Activated T-cell treated with anti-CD3 and anti-CD28 coated beads, Interleukin-2, amount 50 U/mL, for 72 hours (primary cell): ENCODE measurements at regions not wholly inside any gene's neighbourhood (a gene's known extent, or its start where the extent isn't known, plus 50 kb on each side); places are given as distances from the start of the nearest gene placed in this dataset.

Experiments used
- ATAC-seq, 2 donors: fragments of 150-1000 bp; cut with Tn5 transposase; replicated peaks in 1 of 2; 2 replicates each; pipeline ENCODE4 v1.10.0; 2021; ENCODE audit warnings: moderate library complexity in 2 of 2, mild to moderate bottlenecking in 1 of 2
- DNase-seq, 2 donors: peaks; one replicate each; pipeline ENCODE4 v3.0.0; 2021 to 2022; ENCODE audit warnings: mixed read lengths in 1 of 2
- H3K27ac Mint-ChIP-seq: one replicate; pipeline ENCODE4 v1.8.0; 2022; ENCODE audit warnings: mild to moderate bottlenecking, moderate library complexity, mixed read lengths
- H3K27me3 Mint-ChIP-seq: one replicate; pipeline ENCODE4 v1.8.0; 2022; ENCODE audit warnings: low read depth, mixed read lengths
- H3K36me3 Mint-ChIP-seq, 2 donors: one replicate each; pipeline ENCODE4 v1.8.0; 2022; ENCODE audit warnings: mixed read lengths in 2 of 2, mild to moderate bottlenecking in 1 of 2; ENCODE audit not compliant: insufficient read depth in 2 of 2
- H3K4me1 Mint-ChIP-seq: one replicate; pipeline ENCODE4 v1.8.0; 2022; ENCODE audit warnings: low read depth, mixed read lengths
- H3K4me3 Mint-ChIP-seq, 2 donors: one replicate each; pipeline ENCODE4 v1.8.0; 2022; ENCODE audit warnings: mild to moderate bottlenecking in 2 of 2, mixed read lengths in 2 of 2, moderate library complexity in 2 of 2
- H3K9me3 Mint-ChIP-seq, 2 donors: one replicate each; pipeline ENCODE4 v1.8.0; 2022; ENCODE audit warnings: mixed read lengths in 2 of 2

GRCh38 chr9:134538856-134539566 lies 102.6 kb upstream of the COL5A1 start:
- H3K36me3 Mint-ChIP-seq, result no peaks in the 10 kb centered on the region
- peaks cover 5% of the 10 kb centered on the region for H3K27me3 Mint-ChIP-seq
- H3K27ac Mint-ChIP-seq, result no peak overlapping the region
- ATAC-seq (no peak), DNase-seq (no peak)
- H3K4me1 Mint-ChIP-seq, result no peaks in the 10 kb centered on the region
- no peaks in the 10 kb centered on the region for H3K9me3 Mint-ChIP-seq
- no peak overlapping the region for H3K4me3 Mint-ChIP-seq

- H3K4me1 Mint-ChIP-seq, result no peaks in the 10 kb centered on the region
These were observed 101.9 kb upstream of the COL5A1 start for GRCh38 chr9:134539586-134540194.

GRCh38 chr9:134540276-134541096 lies 101.1 kb upstream of the COL5A1 start:
- Mint-ChIP-seq H3K36me3 (no peaks in the 10 kb centered on the region), H3K27me3 (peaks cover 5% of the 10 kb centered on the region), H3K4me1 (no peaks in the 10 kb centered on the region), H3K4me3 (no peak overlapping the region), H3K9me3 (no peaks in the 10 kb centered on the region), H3K27ac (no peak overlapping the region)
- ATAC-seq, result no peak
- no peak for DNase-seq

More at GRCh38 chr9:134539586-134540194, 101.9 kb upstream of the COL5A1 start:
- no peak overlapping the region for H3K27ac Mint-ChIP-seq
- no peak overlapping the region for H3K4me3 Mint-ChIP-seq
- ATAC-seq (no peak), DNase-seq (no peak)
- H3K36me3 Mint-ChIP-seq, result no peaks in the 10 kb centered on the region
- H3K27me3 Mint-ChIP-seq, result peaks cover 5% of the 10 kb centered on the region
- no peaks in the 10 kb centered on the region for H3K9me3 Mint-ChIP-seq

- Mint-ChIP-seq H3K9me3 (no peaks in the 10 kb centered on the region), H3K4me1 (no peaks in the 10 kb centered on the region), H3K36me3 (no peaks in the 10 kb centered on the region), H3K27me3 (peaks cover 5% of the 10 kb centered on the region), H3K27ac (no peak overlapping the region), H3K4me3 (no peak overlapping the region)
- no peak for DNase-seq
- ATAC-seq, result no peak
These were observed 100.4 kb upstream of the COL5A1 start for GRCh38 chr9:134541097-134541747.

GRCh38 chr9:134544388-134545214 lies 97.0 kb upstream of the COL5A1 start:
- Mint-ChIP-seq H3K27ac (no peak overlapping the region), H3K4me3 (no peak overlapping the region), H3K27me3 (peaks cover 5% of the 10 kb centered on the region), H3K36me3 (no peaks in the 10 kb centered on the region), H3K9me3 (no peaks in the 10 kb centered on the region), H3K4me1 (no peaks in the 10 kb centered on the region)
- DNase-seq (no peak), ATAC-seq (no peak)

GRCh38 chr9:134545215-134545542 lies 96.4 kb upstream of the COL5A1 start:
- Mint-ChIP-seq H3K27ac (no peak overlapping the region), H3K27me3 (peaks cover 5% of the 10 kb centered on the region), H3K4me1 (no peaks in the 10 kb centered on the region), H3K36me3 (no peaks in the 10 kb centered on the region), H3K9me3 (no peaks in the 10 kb centered on the region), H3K4me3 (no peak overlapping the region)
- DNase-seq (no peak), ATAC-seq (no peak)

- H3K4me3 Mint-ChIP-seq, result no peak overlapping the region
- peaks cover 8% of the 10 kb centered on the region for H3K27me3 Mint-ChIP-seq
- no peak for DNase-seq
- H3K27ac Mint-ChIP-seq, result no peak overlapping the region
- no peaks in the 10 kb centered on the region for H3K4me1 Mint-ChIP-seq
- peaks cover 2 to 4% of the 10 kb centered on the region in 2 donors for H3K36me3 Mint-ChIP-seq
- ATAC-seq, result no peak
- H3K9me3 Mint-ChIP-seq, result peaks cover 0 to 3% of the 10 kb centered on the region in 2 donors
These were observed 95.9 kb upstream of the COL5A1 start for GRCh38 chr9:134545543-134546245.

- no peak overlapping the region for H3K4me3 Mint-ChIP-seq
- H3K27ac Mint-ChIP-seq, result no peak overlapping the region
- H3K27me3 Mint-ChIP-seq, result peaks cover 10% of the 10 kb centered on the region
- H3K9me3 Mint-ChIP-seq, result peaks cover 0 to 3% of the 10 kb centered on the region in 2 donors
- H3K4me1 Mint-ChIP-seq, result no peaks in the 10 kb centered on the region
- H3K36me3 Mint-ChIP-seq, result peaks cover 2 to 4% of the 10 kb centered on the region in 2 donors
- ATAC-seq, result no peak
- no peak for DNase-seq
These were observed 95.3 kb upstream of the COL5A1 start for GRCh38 chr9:134546246-134546731.

GRCh38 chr9:134546746-134547145 lies 94.9 kb upstream of the COL5A1 start:
- Mint-ChIP-seq H3K9me3 (peaks cover 0 to 3% of the 10 kb centered on the region in 2 donors), H3K4me1 (no peaks in the 10 kb centered on the region), H3K36me3 (peaks cover 2 to 4% of the 10 kb centered on the region in 2 donors), H3K4me3 (no peak overlapping the region), H3K27me3 (peaks cover 10% of the 10 kb centered on the region), H3K27ac (no peak overlapping the region)
- ATAC-seq (no peak), DNase-seq (no peak)

GRCh38 chr9:134547161-134548100 lies 94.2 kb upstream of the COL5A1 start:
- no peak overlapping the region for H3K27ac Mint-ChIP-seq
- H3K4me3 Mint-ChIP-seq, result no peak overlapping the region
- no peak for ATAC-seq
- H3K27me3 Mint-ChIP-seq, result peaks cover 10% of the 10 kb centered on the region
- H3K4me1 Mint-ChIP-seq, result no peaks in the 10 kb centered on the region
- peaks cover 0 to 3% of the 10 kb centered on the region in 2 donors for H3K9me3 Mint-ChIP-seq
- DNase-seq, result no peak
- H3K36me3 Mint-ChIP-seq, result peaks cover 2 to 4% of the 10 kb centered on the region in 2 donors

- H3K27me3 Mint-ChIP-seq, result peaks cover 10% of the 10 kb centered on the region
- no peak overlapping the region for H3K4me3 Mint-ChIP-seq
- no peak overlapping the region for H3K27ac Mint-ChIP-seq
- no peak for ATAC-seq
- no peak for DNase-seq
- H3K4me1 Mint-ChIP-seq, result no peaks in the 10 kb centered on the region
- peaks cover 0 to 3% of the 10 kb centered on the region in 2 donors for H3K9me3 Mint-ChIP-seq
- peaks cover 2 to 4% of the 10 kb centered on the region in 2 donors for H3K36me3 Mint-ChIP-seq
These were observed 93.4 kb upstream of the COL5A1 start for GRCh38 chr9:134548185-134548584.
